NCI-H526 treated with DMSO at 0.1 percent for 48 hours (cell line): ENCODE measurements at regions not wholly inside any gene's neighbourhood (a gene's known extent, or its start where the extent isn't known, plus 50 kb on each side); places are given as distances from the start of the nearest gene placed in this dataset.
"Not testable (repeated sequence)": the region's sequence is repeated elsewhere in the genome, so short reads cannot be mapped to it uniquely, and the experiment has no call there.

Source experiments
- DNase-seq: peaks from one replicate; lab custom pipeline; 2025; lab: John Stamatoyannopoulos, UW

- no peak for DNase-seq
Measured at GRCh38 chr18:47728921-47729320, 201.5 kb downstream of the SMAD2 start.

- no peak for DNase-seq
Measured at GRCh38 chr18:47727409-47727808, 203.1 kb downstream of the SMAD2 start.

- no peak for DNase-seq
Measured at GRCh38 chr18:47726550-47726949, 203.9 kb downstream of the SMAD2 start.

GRCh38 chr18:47725656-47726055 is 204.8 kb downstream of the SMAD2 start:
- DNase-seq = no peak

GRCh38 chr18:47724186-47724975 is 206.1 kb downstream of the SMAD2 start:
- DNase-seq = no peak

- DNase-seq = no peak
Measured at GRCh38 chr18:47721876-47722275, 208.6 kb downstream of the SMAD2 start.

GRCh38 chr18:47720741-47721140 is 209.7 kb downstream of the SMAD2 start:
- DNase-seq = no peak

GRCh38 chr18:47719096-47719780 is 211.2 kb downstream of the SMAD2 start:
- no peak for DNase-seq

GRCh38 chr18:47718646-47719045 is 211.8 kb downstream of the SMAD2 start:
- DNase-seq = no peak

GRCh38 chr18:47717257-47717656 is 213.2 kb downstream of the SMAD2 start:
- no peak for DNase-seq

- DNase-seq = no peak
Measured at GRCh38 chr18:47716632-47717185, 213.8 kb downstream of the SMAD2 start.

GRCh38 chr18:47710451-47710850 is 220.0 kb downstream of the SMAD2 start:
- no peak for DNase-seq

- no peak for DNase-seq
Measured at GRCh38 chr18:47709556-47709955, 220.9 kb downstream of the SMAD2 start.

GRCh38 chr18:47708206-47708605 is 222.3 kb downstream of the SMAD2 start:
- no peak for DNase-seq

- DNase-seq = no peak
Measured at GRCh38 chr18:47701134-47701533, 229.3 kb downstream of the SMAD2 start.

GRCh38 chr18:47696870-47697269 is 233.6 kb downstream of the SMAD2 start:
- DNase-seq = no peak

- DNase-seq = no peak
Measured at GRCh38 chr18:47691611-47692010, 238.8 kb downstream of the SMAD2 start.

GRCh38 chr18:47690778-47691177 is 239.7 kb downstream of the SMAD2 start:
- not testable (repeated sequence) for DNase-seq

- no peak for DNase-seq
Measured at GRCh38 chr18:47689371-47689770, 241.1 kb downstream of the SMAD2 start.

- no peak for DNase-seq
Measured at GRCh38 chr18:47686806-47687205, 243.7 kb downstream of the SMAD2 start.

GRCh38 chr18:47683774-47684173 is 246.7 kb downstream of the SMAD2 start:
- no peak for DNase-seq

- DNase-seq = no peak
Measured at GRCh38 chr18:47682876-47683275, 247.6 kb downstream of the SMAD2 start.

GRCh38 chr18:47680488-47680887 is 250.0 kb downstream of the SMAD2 start:
- no peak for DNase-seq
